COLO668 (cell line): ENCODE measurements at regions not wholly inside any gene's neighbourhood (a gene's known extent, or its start where the extent isn't known, plus 50 kb on each side); places are given as distances from the start of the nearest gene placed in this dataset.

ENCODE experiments used
- DNase-seq: peaks from one replicate; lab custom pipeline; 2025; ENCODE audit not compliant: unreplicated experiment; lab: John Stamatoyannopoulos, UW

- no peak for DNase-seq
Measured at GRCh38 chr2:76270096-76270710, 559.5 kb upstream of the GCFC2 start.

- no peak for DNase-seq
Measured at GRCh38 chr2:76268902-76269620, 558.3 kb upstream of the GCFC2 start.

- no peak for DNase-seq
Measured at GRCh38 chr2:76268484-76268883, 557.8 kb upstream of the GCFC2 start.

- DNase-seq: no peak
Measured at GRCh38 chr2:76257802-76258201, 547.1 kb upstream of the GCFC2 start.

GRCh38 chr2:76256458-76257088 lies 545.9 kb upstream of the GCFC2 start:
- DNase-seq: no peak

GRCh38 chr2:76252704-76253103 lies 542.0 kb upstream of the GCFC2 start:
- DNase-seq: no peak

- no peak for DNase-seq
Measured at GRCh38 chr2:76251342-76251741, 540.6 kb upstream of the GCFC2 start.

- no peak for DNase-seq
Measured at GRCh38 chr2:76247006-76247405, 536.3 kb upstream of the GCFC2 start.

GRCh38 chr2:76211991-76212985 lies 501.6 kb upstream of the GCFC2 start:
- no peak for DNase-seq

GRCh38 chr2:76210551-76210950 lies 499.8 kb upstream of the GCFC2 start:
- DNase-seq: no peak

- DNase-seq: no peak
Measured at GRCh38 chr2:76204048-76204447, 493.3 kb upstream of the GCFC2 start.

- no peak for DNase-seq
Measured at GRCh38 chr2:76202866-76203265, 492.2 kb upstream of the GCFC2 start.

GRCh38 chr2:76197842-76198448 lies 487.2 kb upstream of the GCFC2 start:
- DNase-seq: peak; percentile 71

- no peak for DNase-seq
Measured at GRCh38 chr2:76197428-76197827, 486.7 kb upstream of the GCFC2 start.

GRCh38 chr2:76194031-76194775 lies 483.5 kb upstream of the GCFC2 start:
- DNase-seq: no peak

- no peak for DNase-seq
Measured at GRCh38 chr2:76193089-76193488, 482.4 kb upstream of the GCFC2 start.

GRCh38 chr2:76188334-76189008 lies 477.8 kb upstream of the GCFC2 start:
- DNase-seq: no peak

GRCh38 chr2:76187415-76187814 lies 476.7 kb upstream of the GCFC2 start:
- no peak for DNase-seq

GRCh38 chr2:76180676-76181075 lies 470.0 kb upstream of the GCFC2 start:
- no peak for DNase-seq

GRCh38 chr2:76178610-76179009 lies 467.9 kb upstream of the GCFC2 start:
- no peak for DNase-seq
